ENCODE measurements at regions not wholly inside any gene's neighbourhood (a gene's known extent, or its start where the extent isn't known, plus 50 kb on each side); places are given as distances from the start of the nearest gene placed in this dataset.
"Not testable (repeated sequence)": the region's sequence is repeated elsewhere in the genome, so short reads cannot be mapped to it uniquely, and the experiment has no call there.

DNA sequence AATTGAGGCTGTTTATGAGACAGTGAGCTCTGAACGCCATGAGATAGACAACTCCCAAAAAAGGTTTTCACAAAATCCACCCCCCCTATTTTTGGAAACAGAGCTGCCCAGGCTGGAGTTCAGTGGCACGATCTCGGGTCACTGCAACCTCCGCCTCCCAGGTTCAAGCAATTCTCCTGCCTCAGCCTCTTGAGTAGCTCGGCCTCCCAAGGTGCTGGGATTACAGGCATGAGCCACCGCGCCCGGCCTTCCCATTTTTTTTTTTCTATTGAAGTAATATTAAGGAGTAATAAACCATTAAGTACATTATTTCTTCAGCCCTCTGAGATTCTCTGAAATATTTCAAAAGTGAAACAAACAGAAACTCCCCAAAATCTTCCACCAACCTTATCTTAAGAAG is 252.8 kb upstream of the NETO1 start:
- Histone ChIP-seq H3K9me3 (no peaks in the 10 kb centered on the region), H3K27ac (no peak overlapping the region), H3K4me3 (no peak overlapping the region), H3K4me1 (no peaks in the 10 kb centered on the region), H3K36me3 (no peaks in the 10 kb centered on the region), H3K27me3 (no peaks in the 10 kb centered on the region)
- WGBS, 2 donors (ENCODE audit: low coverage in 1 of 2): 86 to 90% methylated on average over 4 to 8 of the region's 8 CpGs
- ATAC-seq: no peak
- no peak for TF ChIP-seq POLR2AphosphoS5 (IDR thresholded peaks at IDR 0.05)
- no peak for TF ChIP-seq POLR2A (IDR thresholded peaks at IDR 0.05)
- no peak for TF ChIP-seq EP300 (IDR thresholded peaks at IDR 0.05)
- TF ChIP-seq, protein P1, sequence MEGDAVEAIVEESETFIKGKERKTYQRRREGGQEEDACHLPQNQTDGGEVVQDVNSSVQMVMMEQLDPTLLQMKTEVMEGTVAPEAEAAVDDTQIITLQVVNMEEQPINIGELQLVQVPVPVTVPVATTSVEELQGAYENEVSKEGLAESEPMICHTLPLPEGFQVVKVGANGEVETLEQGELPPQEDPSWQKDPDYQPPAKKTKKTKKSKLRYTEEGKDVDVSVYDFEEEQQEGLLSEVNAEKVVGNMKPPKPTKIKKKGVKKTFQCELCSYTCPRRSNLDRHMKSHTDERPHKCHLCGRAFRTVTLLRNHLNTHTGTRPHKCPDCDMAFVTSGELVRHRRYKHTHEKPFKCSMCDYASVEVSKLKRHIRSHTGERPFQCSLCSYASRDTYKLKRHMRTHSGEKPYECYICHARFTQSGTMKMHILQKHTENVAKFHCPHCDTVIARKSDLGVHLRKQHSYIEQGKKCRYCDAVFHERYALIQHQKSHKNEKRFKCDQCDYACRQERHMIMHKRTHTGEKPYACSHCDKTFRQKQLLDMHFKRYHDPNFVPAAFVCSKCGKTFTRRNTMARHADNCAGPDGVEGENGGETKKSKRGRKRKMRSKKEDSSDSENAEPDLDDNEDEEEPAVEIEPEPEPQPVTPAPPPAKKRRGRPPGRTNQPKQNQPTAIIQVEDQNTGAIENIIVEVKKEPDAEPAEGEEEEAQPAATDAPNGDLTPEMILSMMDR (IDR thresholded peaks at IDR 0.05): no peak

DNA sequence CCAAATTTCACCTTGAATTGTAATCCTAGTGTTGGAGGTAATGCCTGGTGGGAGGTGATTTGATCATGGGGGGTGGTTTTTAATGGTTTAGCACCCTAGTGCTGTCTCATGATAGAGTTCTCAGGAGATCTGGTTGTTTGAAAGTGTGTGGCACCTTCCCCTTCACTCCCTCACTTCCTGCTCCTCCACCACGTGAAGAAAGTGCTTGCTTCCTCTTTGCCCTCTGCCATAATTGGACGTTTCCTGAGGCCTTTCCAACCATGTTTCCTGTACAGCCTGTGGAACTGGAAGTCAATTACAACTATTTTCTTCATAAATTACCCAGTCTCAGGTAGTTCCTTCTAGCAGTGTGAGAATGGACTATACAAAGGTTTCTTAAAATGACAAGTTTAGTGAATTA is 251.8 kb upstream of the NETO1 start:
- no peak for ATAC-seq
- Histone ChIP-seq H3K27me3 (no peaks in the 10 kb centered on the region), H3K27ac (no peak overlapping the region), H3K4me1 (no peaks in the 10 kb centered on the region), H3K9me3 (no peaks in the 10 kb centered on the region), H3K36me3 (no peaks in the 10 kb centered on the region), H3K4me3 (no peak overlapping the region)
- 39 to 53% methylated on average over 2 of the region's 2 CpGs for WGBS, 2 donors (ENCODE audit: low coverage in 1 of 2)
- no peak for TF ChIP-seq POLR2A (IDR thresholded peaks at IDR 0.05)
- TF ChIP-seq EP300 (IDR thresholded peaks at IDR 0.05): no peak
- TF ChIP-seq POLR2AphosphoS5 (IDR thresholded peaks at IDR 0.05): no peak
- TF ChIP-seq, protein P1 (IDR thresholded peaks at IDR 0.05): no peak

DNA sequence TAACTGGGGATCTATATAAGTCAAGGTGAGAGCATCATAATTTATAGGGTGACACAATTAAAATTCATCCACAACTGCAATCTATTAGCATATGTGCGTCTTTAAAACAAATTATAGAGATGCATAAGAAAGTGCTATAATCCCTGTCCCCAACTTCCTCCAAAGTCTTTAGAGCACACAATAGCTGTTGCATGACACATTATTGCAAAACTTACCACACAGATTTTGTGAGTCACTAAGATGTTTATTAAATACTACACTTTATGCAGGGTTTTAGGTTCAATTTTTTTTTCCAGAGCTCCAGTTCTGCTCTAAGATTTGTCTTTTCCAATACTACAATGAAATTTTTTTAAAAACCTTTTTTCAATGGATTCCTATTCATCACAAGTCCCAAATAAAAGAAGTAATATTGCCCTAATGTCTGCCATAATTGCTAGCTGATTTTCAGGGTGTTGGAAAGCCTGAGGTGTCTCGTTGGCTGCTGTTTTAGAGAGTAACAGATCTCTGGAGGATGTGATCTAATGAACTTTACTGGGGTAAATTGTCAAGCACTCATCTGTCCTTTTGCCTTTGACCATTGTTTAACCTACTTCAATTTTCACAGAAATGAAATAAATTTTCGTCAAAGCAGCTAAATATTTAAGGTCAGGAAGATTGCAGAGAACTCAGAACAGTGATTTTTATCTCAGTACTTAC is 250.5 kb upstream of the NETO1 start:
- Histone ChIP-seq H3K4me3 (no peak overlapping the region), H3K9me3 (no peaks in the 10 kb centered on the region), H3K36me3 (no peaks in the 10 kb centered on the region), H3K27ac (no peak overlapping the region), H3K4me1 (no peaks in the 10 kb centered on the region), H3K27me3 (no peaks in the 10 kb centered on the region)
- TF ChIP-seq EP300 (IDR thresholded peaks at IDR 0.05): no peak
- TF ChIP-seq POLR2AphosphoS5 (IDR thresholded peaks at IDR 0.05): no peak
- TF ChIP-seq, protein P1 (IDR thresholded peaks at IDR 0.05): no peak
- TF ChIP-seq POLR2A (IDR thresholded peaks at IDR 0.05): no peak
- 56 to 70% methylated on average over 3 of the region's 3 CpGs for WGBS, 2 donors (ENCODE audit: low coverage in 1 of 2)
- ATAC-seq: no peak

DNA sequence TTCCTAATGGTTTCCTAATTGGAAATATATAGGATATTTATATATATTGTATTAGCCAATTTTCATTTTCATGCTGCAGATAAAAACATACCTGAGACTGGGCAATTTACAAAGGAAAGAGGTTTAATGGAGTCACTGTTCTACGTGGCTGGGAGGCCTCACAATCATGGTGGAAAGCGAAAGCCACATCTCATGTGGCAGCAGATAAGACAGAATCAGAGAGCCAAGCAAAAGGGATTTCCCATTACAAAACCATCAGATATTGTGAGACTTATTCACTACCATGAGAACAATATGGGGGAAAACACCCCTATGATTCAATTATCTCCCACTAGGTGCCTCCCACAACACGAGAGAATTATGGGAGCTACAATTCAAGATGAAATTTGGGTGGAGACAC is 242.5 kb upstream of the NETO1 start:
- no peak overlapping the region for H3K4me3 ChIP-seq
- WGBS, 2 donors (ENCODE audit: low coverage in 1 of 2): 57 to 77% methylated on average over 3 of the region's 3 CpGs
- no peaks in the 10 kb centered on the region for H3K27me3 ChIP-seq
- H3K36me3 ChIP-seq: no peaks in the 10 kb centered on the region
- TF ChIP-seq, protein P1 (IDR thresholded peaks at IDR 0.05): no peak
- no peak for TF ChIP-seq POLR2A (IDR thresholded peaks at IDR 0.05)
- no peak for TF ChIP-seq EP300 (IDR thresholded peaks at IDR 0.05)
- TF ChIP-seq POLR2AphosphoS5 (IDR thresholded peaks at IDR 0.05): no peak
- ATAC-seq: no peak
- H3K4me1 ChIP-seq: no peaks in the 10 kb centered on the region
- H3K9me3 ChIP-seq: no peaks in the 10 kb centered on the region
- no peak overlapping the region for H3K27ac ChIP-seq

DNA sequence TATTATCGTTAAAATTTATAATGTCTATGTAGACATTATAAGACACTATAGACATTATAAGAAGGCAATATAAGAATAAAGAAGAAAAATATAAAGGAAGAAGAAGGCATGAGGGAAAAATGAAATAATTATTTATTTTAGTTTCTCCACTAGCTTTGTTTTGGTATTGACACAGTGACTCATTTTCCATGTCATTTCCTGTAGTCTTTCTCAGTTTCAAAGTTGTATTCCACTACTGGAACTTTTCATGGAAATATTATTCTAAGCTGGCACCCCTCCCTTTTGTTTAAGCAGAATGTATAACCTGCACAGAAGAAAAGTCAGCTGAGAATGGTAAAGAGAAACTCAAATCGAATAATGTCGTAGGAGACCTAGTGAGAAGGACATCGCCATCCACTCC is 234.2 kb upstream of the NETO1 start:
- Histone ChIP-seq H3K36me3 (no peaks in the 10 kb centered on the region), H3K4me1 (no peaks in the 10 kb centered on the region), H3K27me3 (no peaks in the 10 kb centered on the region), H3K27ac (no peak overlapping the region), H3K9me3 (no peaks in the 10 kb centered on the region), H3K4me3 (no peak overlapping the region)
- WGBS, 2 donors (ENCODE audit: low coverage in 1 of 2): 87 to 94% methylated on average over 4 of the region's 4 CpGs
- TF ChIP-seq, protein P1 (IDR thresholded peaks at IDR 0.05): no peak
- ATAC-seq: no peak

DNA sequence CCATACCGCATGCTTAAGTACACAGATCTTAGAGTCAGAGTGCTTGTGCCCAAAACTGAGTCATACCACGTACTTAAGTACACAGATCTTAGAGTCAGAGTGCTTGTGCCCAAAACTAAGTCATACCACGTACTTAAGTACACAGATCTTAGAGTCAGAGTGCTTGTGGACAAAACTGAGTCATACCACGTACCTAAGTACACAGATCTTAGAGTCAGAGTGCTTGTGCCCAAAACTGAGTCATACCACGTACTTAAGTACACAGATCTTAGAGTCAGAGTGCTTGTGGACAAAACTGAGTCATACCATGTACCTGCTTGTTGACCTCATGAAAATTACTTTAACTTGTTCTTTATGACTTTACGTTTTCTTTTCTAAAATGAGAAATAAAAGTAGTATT is 233.7 kb upstream of the NETO1 start:
- WGBS, 2 donors (ENCODE audit: low coverage in 1 of 2): 76 to 81% methylated on average over 6 of the region's 6 CpGs
- H3K4me3 ChIP-seq: not testable (repeated sequence)

More for the DNA sequence above, 233.7 kb upstream of the NETO1 start:
- H3K4me1 ChIP-seq, H3K9me3 ChIP-seq, H3K27ac ChIP-seq, ATAC-seq, H3K36me3 ChIP-seq, H3K27me3 ChIP-seq: not testable (repeated sequence)

All from gastroesophageal sphincter (tissue), 4 donors.